DND-41 (cell line): ENCODE measurements at regions not wholly inside any gene's neighbourhood (a gene's known extent, or its start where the extent isn't known, plus 50 kb on each side); places are given as distances from the start of the nearest gene placed in this dataset.

Source experiments
- EZH2 ChIP-seq: IDR thresholded peaks from 3 replicates; pipeline ENCODE4 v1.6.1; 2012; ENCODE audit warnings: borderline replicate concordance, low read depth, mild to moderate bottlenecking, moderate library complexity, low read length, inconsistent platforms; ENCODE audit not compliant: severe bottlenecking
- TF ChIP-seq, protein P1 (sequence below): IDR thresholded peaks from 2 replicates; pipeline ENCODE4 v1.5.1; 2012; ENCODE audit warnings: borderline replicate concordance, low read length, moderate library complexity, mild to moderate bottlenecking; ENCODE audit not compliant: poor library complexity, severe bottlenecking; ENCODE audit errors: extremely low read depth

DNA sequence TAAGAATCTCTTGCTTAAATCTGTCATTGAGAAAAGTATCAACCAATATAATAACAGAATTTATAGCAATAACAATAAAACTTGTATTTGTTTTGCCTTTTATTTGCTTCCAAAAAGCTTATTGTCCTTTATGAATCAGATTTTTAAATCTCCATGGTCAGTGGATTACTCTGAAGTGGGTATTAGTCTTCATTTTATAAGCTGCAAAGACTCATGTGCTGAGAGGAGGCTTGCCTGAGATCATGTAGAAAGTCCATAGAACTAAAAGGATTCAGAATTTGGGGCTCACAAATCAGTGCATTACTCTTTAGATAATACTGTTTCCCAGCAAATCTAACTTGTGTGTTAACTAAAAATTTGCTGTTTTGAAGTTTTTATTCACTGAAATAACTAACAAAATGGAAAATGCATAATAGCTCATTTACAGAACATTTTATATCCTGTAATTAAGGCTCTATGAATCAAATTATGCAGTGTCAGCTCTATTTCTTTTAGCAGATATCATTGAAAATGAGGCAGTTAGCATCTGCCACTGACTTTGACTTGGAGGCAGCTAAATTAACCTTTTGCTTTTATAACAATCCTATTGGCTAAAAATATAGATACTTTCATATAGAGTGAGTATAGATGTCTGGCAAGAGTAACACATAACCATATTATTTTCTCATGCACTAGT is 781.1 kb upstream of the CITED2 start:
- TF ChIP-seq, protein P1, sequence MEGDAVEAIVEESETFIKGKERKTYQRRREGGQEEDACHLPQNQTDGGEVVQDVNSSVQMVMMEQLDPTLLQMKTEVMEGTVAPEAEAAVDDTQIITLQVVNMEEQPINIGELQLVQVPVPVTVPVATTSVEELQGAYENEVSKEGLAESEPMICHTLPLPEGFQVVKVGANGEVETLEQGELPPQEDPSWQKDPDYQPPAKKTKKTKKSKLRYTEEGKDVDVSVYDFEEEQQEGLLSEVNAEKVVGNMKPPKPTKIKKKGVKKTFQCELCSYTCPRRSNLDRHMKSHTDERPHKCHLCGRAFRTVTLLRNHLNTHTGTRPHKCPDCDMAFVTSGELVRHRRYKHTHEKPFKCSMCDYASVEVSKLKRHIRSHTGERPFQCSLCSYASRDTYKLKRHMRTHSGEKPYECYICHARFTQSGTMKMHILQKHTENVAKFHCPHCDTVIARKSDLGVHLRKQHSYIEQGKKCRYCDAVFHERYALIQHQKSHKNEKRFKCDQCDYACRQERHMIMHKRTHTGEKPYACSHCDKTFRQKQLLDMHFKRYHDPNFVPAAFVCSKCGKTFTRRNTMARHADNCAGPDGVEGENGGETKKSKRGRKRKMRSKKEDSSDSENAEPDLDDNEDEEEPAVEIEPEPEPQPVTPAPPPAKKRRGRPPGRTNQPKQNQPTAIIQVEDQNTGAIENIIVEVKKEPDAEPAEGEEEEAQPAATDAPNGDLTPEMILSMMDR = no peak
- no peak for TF ChIP-seq EZH2
